Right lobe of liver (tissue), 4 donors: ENCODE measurements at regions not wholly inside any gene's neighbourhood (a gene's known extent, or its start where the extent isn't known, plus 50 kb on each side); places are given as distances from the start of the nearest gene placed in this dataset.

Experiments used
- POLR2A ChIP-seq: fragments of 450-650 bp; IDR thresholded peaks from one replicate; pipeline ENCODE4 v1.6.1; 2017; ENCODE audit warnings: antibody characterized with exemption, mild to moderate bottlenecking
- TF ChIP-seq, protein P1 (sequence below), 4 donors: fragments of 200-600 bp in 3 of 4; fragments of 450-650 bp in 1 of 4; IDR thresholded peaks; one replicate each; pipeline versions ENCODE4 v1.5.1 to v1.8.0; 2016 to 2022; ENCODE audit warnings: antibody characterized with exemption in 4 of 4, mild to moderate bottlenecking in 2 of 4
- donor health status: DM: no; HTN: no; CAD: no.
- donor health status: DM: no; HTN: no; CAD: no.
- donor health status: DM: no; HTN: yes; CAD: no.

DNA sequence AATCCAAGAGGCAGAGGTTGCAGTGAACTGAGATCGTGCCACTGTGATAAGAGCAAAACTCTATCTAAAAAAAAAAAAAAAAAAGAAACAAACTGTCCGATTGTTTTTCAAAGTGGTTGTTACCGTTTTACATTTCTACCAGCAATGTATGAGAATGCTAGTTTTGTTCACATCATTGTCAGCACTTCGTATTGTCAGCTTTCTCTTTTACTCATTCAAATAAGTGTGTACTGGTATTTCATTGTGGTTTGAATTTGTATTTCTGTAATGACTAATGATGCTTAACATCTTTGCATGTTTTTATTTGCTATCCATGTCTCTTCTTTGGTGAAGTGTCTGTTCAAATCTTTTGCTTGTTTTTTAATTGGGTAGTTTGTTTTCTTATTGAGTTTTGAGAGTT is 65.8 kb downstream of the GPR101 start:
- TF ChIP-seq, protein P1, sequence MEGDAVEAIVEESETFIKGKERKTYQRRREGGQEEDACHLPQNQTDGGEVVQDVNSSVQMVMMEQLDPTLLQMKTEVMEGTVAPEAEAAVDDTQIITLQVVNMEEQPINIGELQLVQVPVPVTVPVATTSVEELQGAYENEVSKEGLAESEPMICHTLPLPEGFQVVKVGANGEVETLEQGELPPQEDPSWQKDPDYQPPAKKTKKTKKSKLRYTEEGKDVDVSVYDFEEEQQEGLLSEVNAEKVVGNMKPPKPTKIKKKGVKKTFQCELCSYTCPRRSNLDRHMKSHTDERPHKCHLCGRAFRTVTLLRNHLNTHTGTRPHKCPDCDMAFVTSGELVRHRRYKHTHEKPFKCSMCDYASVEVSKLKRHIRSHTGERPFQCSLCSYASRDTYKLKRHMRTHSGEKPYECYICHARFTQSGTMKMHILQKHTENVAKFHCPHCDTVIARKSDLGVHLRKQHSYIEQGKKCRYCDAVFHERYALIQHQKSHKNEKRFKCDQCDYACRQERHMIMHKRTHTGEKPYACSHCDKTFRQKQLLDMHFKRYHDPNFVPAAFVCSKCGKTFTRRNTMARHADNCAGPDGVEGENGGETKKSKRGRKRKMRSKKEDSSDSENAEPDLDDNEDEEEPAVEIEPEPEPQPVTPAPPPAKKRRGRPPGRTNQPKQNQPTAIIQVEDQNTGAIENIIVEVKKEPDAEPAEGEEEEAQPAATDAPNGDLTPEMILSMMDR (IDR thresholded peaks at IDR 0.05) = no peak
- no peak for TF ChIP-seq POLR2A
